K562 (cell line): ENCODE measurements at regions not wholly inside any gene's neighbourhood (a gene's known extent, or its start where the extent isn't known, plus 50 kb on each side); places are given as distances from the start of the nearest gene placed in this dataset.

Experiments used
- CREB5 ChIP-seq: fragments of 250-450 bp; sonication (Bioruptor Pico); IDR thresholded peaks from 2 replicates; pipeline ENCODE4 v1.5.0; 2020; ENCODE audit warnings: mild to moderate bottlenecking
- CTCF ChIP-seq, 3 experiments: IDR thresholded peaks in 2 of 3; conservative IDR thresholded peaks in 1 of 3; 2 replicates each; pipeline ENCODE4 v1.5.1; 2011 to 2012; ENCODE audit warnings: low read length in 3 of 3, mild to moderate bottlenecking in 3 of 3, control low read depth in 2 of 3, improper control_type of control experiment in 1 of 3, inconsistent platforms in 1 of 3, low read depth in 1 of 3, mixed read lengths in 1 of 3, moderate library complexity in 1 of 3; ENCODE audit not compliant: insufficient read depth in 2 of 3
- PML ChIP-seq: IDR thresholded peaks from 2 replicates; pipeline ENCODE4 v1.6.1; 2012; ENCODE audit warnings: low read length, inconsistent platforms
- POLR2A ChIP-seq: fragments of 450-650 bp; conservative IDR thresholded peaks from 2 replicates; pipeline ENCODE4 v1.6.1; 2016
- SOX6 ChIP-seq: fragments of 450-650 bp; IDR thresholded peaks from 2 replicates; pipeline ENCODE4 v1.6.1; 2014; ENCODE audit warnings: mild to moderate bottlenecking
- ZSCAN32 ChIP-seq: fragments of 450-650 bp; formaldehyde crosslinking; IDR thresholded peaks from 2 replicates; pipeline ENCODE4 v1.4.0; 2020; ENCODE audit warnings: mild to moderate bottlenecking, moderate library complexity
- TF ChIP-seq, protein P1 (sequence below): fragments of 250-450 bp; sonication (Bioruptor Pico); IDR thresholded peaks from 2 replicates; pipeline ENCODE4 v1.5.0; 2021

DNA sequence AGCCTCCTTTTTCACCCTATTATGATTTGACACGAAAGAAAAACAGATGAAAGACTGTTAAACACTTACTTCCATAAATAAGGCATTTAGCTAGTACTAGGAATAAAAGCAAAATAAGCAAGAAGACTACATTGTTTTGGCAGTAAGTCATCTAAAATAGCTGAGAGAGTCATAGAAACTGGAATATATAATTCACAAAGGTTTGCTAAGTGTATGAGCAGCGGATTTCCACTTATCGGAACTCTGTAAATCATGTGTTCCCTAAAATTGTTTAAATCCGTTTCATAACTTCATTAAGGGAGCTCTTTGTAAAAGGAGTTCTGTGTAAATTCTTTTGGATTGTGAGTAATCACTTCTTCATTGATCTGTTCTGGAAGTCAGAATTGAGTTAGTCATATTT, 202.5 kb upstream of the CBLB start:
- TF ChIP-seq PML (no peak), POLR2A (no peak), CREB5 (CRISPR knock-in tag) (no peak), ZSCAN32 (no peak), SOX6 (no peak), CTCF (IDR thresholded peaks at IDR 0.05 in 2 of 3, conservative IDR thresholded peaks at IDR 0.05 in 1 of 3; ENCODE audit: insufficient read depth in 2 of 3, low read depth in 1 of 3, low read length in 3 of 3) (no peak)
- TF ChIP-seq, protein P1, sequence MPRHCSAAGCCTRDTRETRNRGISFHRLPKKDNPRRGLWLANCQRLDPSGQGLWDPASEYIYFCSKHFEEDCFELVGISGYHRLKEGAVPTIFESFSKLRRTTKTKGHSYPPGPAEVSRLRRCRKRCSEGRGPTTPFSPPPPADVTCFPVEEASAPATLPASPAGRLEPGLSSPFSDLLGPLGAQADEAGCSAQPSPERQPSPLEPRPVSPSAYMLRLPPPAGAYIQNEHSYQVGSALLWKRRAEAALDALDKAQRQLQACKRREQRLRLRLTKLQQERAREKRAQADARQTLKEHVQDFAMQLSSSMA (CRISPR knock-in tag): no peak
